ENCODE measurements at regions not wholly inside any gene's neighbourhood (a gene's known extent, or its start where the extent isn't known, plus 50 kb on each side); places are given as distances from the start of the nearest gene placed in this dataset.

DNA sequence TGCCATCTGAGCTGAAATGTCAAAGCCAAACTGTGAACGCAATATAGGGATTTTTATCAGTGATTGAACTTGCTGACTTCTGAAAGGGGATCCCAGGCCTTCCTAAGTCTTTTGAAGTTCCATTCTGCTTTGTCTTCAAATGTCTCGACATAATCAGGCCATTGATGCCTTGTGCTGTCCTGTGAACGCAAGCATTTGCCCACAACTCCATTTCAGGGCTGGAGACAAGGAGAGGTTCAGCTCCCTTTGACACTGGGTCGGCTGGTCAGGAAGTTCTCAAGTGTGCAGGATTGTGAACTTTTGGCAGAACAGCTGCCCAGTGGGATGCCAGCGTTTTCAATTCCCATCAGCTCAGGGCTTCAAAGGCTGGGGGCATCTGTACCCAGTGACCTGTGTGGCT is 345.3 kb downstream of the NUAK1 start:
- DNase-seq, result no peak
- ATAC-seq (ENCODE audit: low read depth in 2 of 2), result no peak
- H3K4me1 Mint-ChIP-seq, result no peaks in the 10 kb centered on the region
- no peak overlapping the region for H3K27ac ChIP-seq (ENCODE audit: insufficient read depth, low read length, poor library complexity, severe bottlenecking)
- H3K9me3 Mint-ChIP-seq, result peaks cover 0 to 8% (median 2%) of the 10 kb centered on the region in 7 donors
- H3K27ac Mint-ChIP-seq, result no peak overlapping the region
- no peaks in the 10 kb centered on the region for H3K36me3 Mint-ChIP-seq
- H3K4me3 Mint-ChIP-seq, result no peak overlapping the region
- H3K4me1 ChIP-seq (ENCODE audit: control insufficient read depth, insufficient read depth, low read length, poor library complexity, severe bottlenecking), result no peaks in the 10 kb centered on the region
- no peak overlapping the region for H3K4me3 ChIP-seq (ENCODE audit: low read depth, low read length)
- H3K27me3 ChIP-seq (ENCODE audit: control insufficient read depth, insufficient read depth, low read length), result peaks cover 3% of the 10 kb centered on the region
- H3K27me3 Mint-ChIP-seq, result no peaks in the 10 kb centered on the region
- no peaks in the 10 kb centered on the region for H3K9me3 ChIP-seq (ENCODE audit: control insufficient read depth in 2 of 2, low read length in 2 of 2)
- H3K36me3 ChIP-seq (ENCODE audit: control insufficient read depth, insufficient read depth, low read length), result no peaks in the 10 kb centered on the region

DNA sequence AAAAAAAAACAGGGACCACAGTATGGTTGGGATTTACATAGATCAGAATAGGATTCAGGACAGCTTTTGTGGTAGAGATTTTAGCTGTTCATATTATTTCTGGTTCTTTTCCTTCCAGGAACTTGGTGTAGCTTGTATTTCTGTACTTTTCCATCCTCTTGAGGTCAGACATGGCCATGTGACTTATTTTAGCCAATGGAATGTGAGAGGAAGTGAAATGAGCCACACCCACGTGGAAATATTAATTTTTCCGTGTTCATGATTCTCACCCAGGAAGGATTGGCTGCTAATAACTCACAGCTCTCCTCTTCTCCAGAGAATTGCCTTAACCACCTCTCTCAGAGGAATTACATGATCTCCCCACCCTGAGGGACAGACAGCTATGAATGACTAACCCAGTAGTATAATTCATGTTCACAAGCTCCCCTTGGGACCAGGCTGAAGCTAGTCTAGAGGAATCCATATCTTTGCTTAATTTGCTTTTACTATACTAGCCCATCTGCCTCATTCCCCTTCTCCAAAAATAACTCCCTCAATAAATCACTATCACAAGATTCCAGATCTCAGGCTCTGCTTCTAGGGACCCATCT is 340.4 kb downstream of the NUAK1 start:
- no peaks in the 10 kb centered on the region for H3K36me3 ChIP-seq (ENCODE audit: control insufficient read depth, insufficient read depth, low read length)
- Mint-ChIP-seq H3K27me3 (no peaks in the 10 kb centered on the region), H3K4me1 (no peaks in the 10 kb centered on the region), H3K9me3 (peaks cover 0 to 7% (median 1%) of the 10 kb centered on the region in 7 donors), H3K36me3 (no peaks in the 10 kb centered on the region), H3K27ac (no peak overlapping the region), H3K4me3 (no peak overlapping the region)
- ATAC-seq (ENCODE audit: low read depth in 2 of 2) (no peak), DNase-seq (no peak)
- no peaks in the 10 kb centered on the region for H3K9me3 ChIP-seq (ENCODE audit: control insufficient read depth in 2 of 2, low read length in 2 of 2)
- no peak overlapping the region for H3K4me3 ChIP-seq (ENCODE audit: low read depth, low read length)
- no peaks in the 10 kb centered on the region for H3K4me1 ChIP-seq (ENCODE audit: control insufficient read depth, insufficient read depth, low read length, poor library complexity, severe bottlenecking)
- H3K27ac ChIP-seq (ENCODE audit: insufficient read depth, low read length, poor library complexity, severe bottlenecking), result no peak overlapping the region
- no peaks in the 10 kb centered on the region for H3K27me3 ChIP-seq (ENCODE audit: control insufficient read depth, insufficient read depth, low read length)

GRCh38 chr12:105799103-105799502 is 339.7 kb downstream of the NUAK1 start:
- Histone ChIP-seq H3K4me1 (ENCODE audit: control insufficient read depth, insufficient read depth, low read length, poor library complexity, severe bottlenecking) (no peaks in the 10 kb centered on the region), H3K36me3 (ENCODE audit: control insufficient read depth, insufficient read depth, low read length) (no peaks in the 10 kb centered on the region), H3K9me3 (ENCODE audit: control insufficient read depth in 2 of 2, low read length in 2 of 2) (no peaks in the 10 kb centered on the region), H3K27me3 (ENCODE audit: control insufficient read depth, insufficient read depth, low read length) (no peaks in the 10 kb centered on the region), H3K27ac (ENCODE audit: insufficient read depth, low read length, poor library complexity, severe bottlenecking) (no peak overlapping the region), H3K4me3 (ENCODE audit: low read depth, low read length) (no peak overlapping the region)
- ATAC-seq (ENCODE audit: low read depth in 2 of 2), result no peak
- no peak for DNase-seq
- Mint-ChIP-seq H3K36me3 (no peaks in the 10 kb centered on the region), H3K27me3 (no peaks in the 10 kb centered on the region), H3K4me1 (no peaks in the 10 kb centered on the region), H3K27ac (no peak overlapping the region), H3K9me3 (peaks cover 0 to 7% (median 1%) of the 10 kb centered on the region in 7 donors), H3K4me3 (no peak overlapping the region)

DNA sequence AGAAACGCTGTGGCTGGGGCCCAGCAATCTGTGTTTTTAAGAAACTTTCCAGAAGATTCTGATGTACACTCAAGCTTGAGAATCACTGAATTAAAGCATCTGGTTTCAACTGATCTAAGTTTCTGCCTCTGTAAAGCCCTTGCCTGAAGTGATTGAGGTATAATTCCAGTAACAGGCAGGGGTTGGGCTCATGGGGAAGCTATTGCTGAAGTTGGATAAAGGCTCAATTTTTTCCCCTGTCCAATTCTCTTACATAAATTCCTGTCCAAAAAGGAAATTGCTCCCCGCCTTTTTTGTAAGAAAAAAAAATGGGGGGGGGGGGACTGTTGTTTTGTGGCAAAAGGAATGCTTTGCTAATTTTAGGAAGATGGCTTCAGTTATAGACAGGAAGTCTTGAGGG is 337.4 kb downstream of the NUAK1 start:
- H3K36me3 Mint-ChIP-seq, result no peaks in the 10 kb centered on the region
- Histone ChIP-seq H3K4me1 (ENCODE audit: control insufficient read depth, insufficient read depth, low read length, poor library complexity, severe bottlenecking) (no peaks in the 10 kb centered on the region), H3K27ac (ENCODE audit: insufficient read depth, low read length, poor library complexity, severe bottlenecking) (no peak overlapping the region), H3K4me3 (ENCODE audit: low read depth, low read length) (no peak overlapping the region), H3K27me3 (ENCODE audit: control insufficient read depth, insufficient read depth, low read length) (no peaks in the 10 kb centered on the region), H3K36me3 (ENCODE audit: control insufficient read depth, insufficient read depth, low read length) (no peaks in the 10 kb centered on the region), H3K9me3 (ENCODE audit: control insufficient read depth in 2 of 2, low read length in 2 of 2) (no peaks in the 10 kb centered on the region)
- H3K4me3 Mint-ChIP-seq, result no peak overlapping the region
- H3K27me3 Mint-ChIP-seq, result no peaks in the 10 kb centered on the region
- peaks cover 0 to 7% (median 1%) of the 10 kb centered on the region in 7 donors for H3K9me3 Mint-ChIP-seq
- ATAC-seq (ENCODE audit: low read depth in 2 of 2) (no peak), DNase-seq (no peak)
- H3K27ac Mint-ChIP-seq, result no peak overlapping the region
- H3K4me1 Mint-ChIP-seq, result no peaks in the 10 kb centered on the region

GRCh38 chr12:105803292-105803691 is 335.5 kb downstream of the NUAK1 start:
- Histone ChIP-seq H3K27me3 (ENCODE audit: control insufficient read depth, insufficient read depth, low read length) (peaks cover 3% of the 10 kb centered on the region), H3K9me3 (ENCODE audit: control insufficient read depth in 2 of 2, low read length in 2 of 2) (no peaks in the 10 kb centered on the region), H3K36me3 (ENCODE audit: control insufficient read depth, insufficient read depth, low read length) (no peaks in the 10 kb centered on the region), H3K4me3 (ENCODE audit: low read depth, low read length) (no peak overlapping the region), H3K27ac (ENCODE audit: insufficient read depth, low read length, poor library complexity, severe bottlenecking) (no peak overlapping the region), H3K4me1 (ENCODE audit: control insufficient read depth, insufficient read depth, low read length, poor library complexity, severe bottlenecking) (no peaks in the 10 kb centered on the region)
- Mint-ChIP-seq H3K36me3 (no peaks in the 10 kb centered on the region), H3K27me3 (no peaks in the 10 kb centered on the region), H3K4me3 (no peak overlapping the region), H3K27ac (no peak overlapping the region), H3K4me1 (no peaks in the 10 kb centered on the region), H3K9me3 (peaks cover 0 to 7% (median 1%) of the 10 kb centered on the region in 7 donors)
- no peak for ATAC-seq (ENCODE audit: low read depth in 2 of 2)
- no peak for DNase-seq

- Histone ChIP-seq H3K4me1 (ENCODE audit: control insufficient read depth, insufficient read depth, low read length, poor library complexity, severe bottlenecking) (no peaks in the 10 kb centered on the region), H3K36me3 (ENCODE audit: control insufficient read depth, insufficient read depth, low read length) (no peaks in the 10 kb centered on the region), H3K27me3 (ENCODE audit: control insufficient read depth, insufficient read depth, low read length) (peaks cover 3% of the 10 kb centered on the region), H3K27ac (ENCODE audit: insufficient read depth, low read length, poor library complexity, severe bottlenecking) (no peak overlapping the region), H3K9me3 (ENCODE audit: control insufficient read depth in 2 of 2, low read length in 2 of 2) (no peaks in the 10 kb centered on the region), H3K4me3 (ENCODE audit: low read depth, low read length) (no peak overlapping the region)
- no peak for ATAC-seq (ENCODE audit: low read depth in 2 of 2)
- Mint-ChIP-seq H3K9me3 (peaks cover 0 to 2% (median 0%) of the 10 kb centered on the region in 7 donors), H3K4me1 (no peaks in the 10 kb centered on the region), H3K27ac (no peak overlapping the region), H3K36me3 (no peaks in the 10 kb centered on the region), H3K4me3 (no peak overlapping the region), H3K27me3 (no peaks in the 10 kb centered on the region)
- no peak for DNase-seq
Observed at GRCh38 chr12:105804591-105805265, 334.0 kb downstream of the NUAK1 start.

DNA sequence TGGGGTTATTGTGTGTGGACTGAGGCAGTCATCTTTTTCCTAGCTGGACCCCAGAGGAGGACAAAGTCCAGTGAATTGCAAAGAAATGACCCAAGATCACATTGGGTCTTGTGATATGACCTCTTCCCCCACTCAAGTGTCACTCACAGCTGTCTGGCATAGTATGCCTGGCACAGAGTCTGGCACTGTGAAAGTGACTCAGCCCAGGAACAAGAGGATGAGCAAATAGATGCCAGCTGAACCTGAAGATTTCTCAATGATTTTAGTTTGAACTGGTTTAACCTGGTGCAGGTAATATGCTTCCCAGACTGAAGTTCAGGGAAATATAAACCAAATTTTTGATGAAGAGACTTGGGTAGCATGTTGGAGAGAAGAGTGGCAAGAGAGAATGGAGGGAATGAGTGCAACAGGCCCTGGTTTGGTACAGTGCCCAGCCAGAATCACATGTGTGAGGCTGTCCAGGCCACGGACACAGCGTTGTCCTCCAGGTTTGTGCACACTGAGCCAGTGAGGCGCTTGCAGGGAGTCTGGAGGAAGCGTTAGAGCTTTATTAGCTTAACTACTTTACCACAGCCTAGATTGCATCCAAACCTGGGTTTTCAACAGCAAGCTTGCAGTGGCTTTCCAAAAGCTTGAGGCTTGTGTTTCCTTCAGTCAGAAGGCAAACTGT is 332.9 kb downstream of the NUAK1 start:
- Histone ChIP-seq H3K4me1 (ENCODE audit: control insufficient read depth, insufficient read depth, low read length, poor library complexity, severe bottlenecking) (no peaks in the 10 kb centered on the region), H3K9me3 (ENCODE audit: control insufficient read depth in 2 of 2, low read length in 2 of 2) (no peaks in the 10 kb centered on the region), H3K4me3 (ENCODE audit: low read depth, low read length) (no peak overlapping the region), H3K27me3 (ENCODE audit: control insufficient read depth, insufficient read depth, low read length) (peaks cover 3% of the 10 kb centered on the region), H3K36me3 (ENCODE audit: control insufficient read depth, insufficient read depth, low read length) (no peaks in the 10 kb centered on the region), H3K27ac (ENCODE audit: insufficient read depth, low read length, poor library complexity, severe bottlenecking) (no peak overlapping the region)
- H3K4me3 Mint-ChIP-seq, result no peak overlapping the region
- ATAC-seq (ENCODE audit: low read depth in 2 of 2) (no peak), DNase-seq (no peak)
- no peak overlapping the region for H3K27ac Mint-ChIP-seq
- no peaks in the 10 kb centered on the region for H3K27me3 Mint-ChIP-seq
- no peaks in the 10 kb centered on the region for H3K36me3 Mint-ChIP-seq
- peaks cover 0 to 2% (median 0%) of the 10 kb centered on the region in 7 donors for H3K9me3 Mint-ChIP-seq
- no peaks in the 10 kb centered on the region for H3K4me1 Mint-ChIP-seq

GRCh38 chr12:105806400-105806770 is 332.4 kb downstream of the NUAK1 start:
- H3K4me1 Mint-ChIP-seq, result no peaks in the 10 kb centered on the region
- DNase-seq (no peak), ATAC-seq (ENCODE audit: low read depth in 2 of 2) (no peak)
- Histone ChIP-seq H3K27me3 (ENCODE audit: control insufficient read depth, insufficient read depth, low read length) (peaks cover 3% of the 10 kb centered on the region), H3K27ac (ENCODE audit: insufficient read depth, low read length, poor library complexity, severe bottlenecking) (no peak overlapping the region), H3K4me1 (ENCODE audit: control insufficient read depth, insufficient read depth, low read length, poor library complexity, severe bottlenecking) (no peaks in the 10 kb centered on the region), H3K36me3 (ENCODE audit: control insufficient read depth, insufficient read depth, low read length) (no peaks in the 10 kb centered on the region), H3K4me3 (ENCODE audit: low read depth, low read length) (no peak overlapping the region), H3K9me3 (ENCODE audit: control insufficient read depth in 2 of 2, low read length in 2 of 2) (no peaks in the 10 kb centered on the region)
- no peak overlapping the region for H3K27ac Mint-ChIP-seq
- peaks cover 0 to 5% (median 0%) of the 10 kb centered on the region in 7 donors for H3K9me3 Mint-ChIP-seq
- no peak overlapping the region for H3K4me3 Mint-ChIP-seq
- H3K27me3 Mint-ChIP-seq, result no peaks in the 10 kb centered on the region
- H3K36me3 Mint-ChIP-seq, result no peaks in the 10 kb centered on the region

Data from CD4-positive, CD25-positive, alpha-beta regulatory T cell (primary cell).